Ovary (tissue), 7 donors: ENCODE measurements at regions not wholly inside any gene's neighbourhood (a gene's known extent, or its start where the extent isn't known, plus 50 kb on each side); places are given as distances from the start of the nearest gene placed in this dataset.
"Not testable (repeated sequence)": the region's sequence is repeated elsewhere in the genome, so short reads cannot be mapped to it uniquely, and the experiment has no call there.

Source experiments
- DNase-seq, 5 donors: peaks; one replicate each; pipeline ENCODE4 v3.0.0-alpha.2; 2019 to 2020
- H3K27ac ChIP-seq, 2 donors: fragments of 200-600 bp; one replicate each; pipeline versions ENCODE4 v1.5.1 to v1.8.0; 2019 to 2022
- H3K27me3 ChIP-seq: fragments of 200-600 bp; one replicate; pipeline ENCODE4 v1.8.0; 2022
- H3K36me3 ChIP-seq: fragments of 200-600 bp; sonication (generic); one replicate; pipeline ENCODE4 v1.5.1; 2019
- H3K4me1 ChIP-seq: one replicate; pipeline ENCODE4 v1.8.1; 2013; ENCODE audit warnings: mild to moderate bottlenecking, moderate library complexity; ENCODE audit not compliant: insufficient read depth
- H3K4me3 ChIP-seq: fragments of 200-600 bp; sonication (generic); one replicate; pipeline ENCODE4 v1.5.1; 2017
- H3K9me3 ChIP-seq, 2 donors: fragments of 200-600 bp in 1 of 2; sonication (generic) in 1 of 2; one replicate each; pipeline versions ENCODE4 v1.5.1 to v1.8.1; 2013 to 2019; ENCODE audit warnings: mild to moderate bottlenecking in 1 of 2, moderate library complexity in 1 of 2
- CTCF ChIP-seq, 3 donors: fragments of 450-650 bp in 2 of 3; fragments of 200-600 bp in 1 of 3; IDR thresholded peaks; one replicate each; pipeline versions ENCODE4 v1.5.1 to v1.8.0; 2016 to 2022; ENCODE audit warnings: antibody characterized with exemption in 3 of 3, mild to moderate bottlenecking in 1 of 3
- EP300 ChIP-seq: sonication (generic); formaldehyde crosslinking; IDR thresholded peaks from one replicate; pipeline ENCODE4 v1.6.1; 2017; ENCODE audit warnings: antibody characterized with exemption
- POLR2A ChIP-seq: fragments of 450-650 bp; IDR thresholded peaks from one replicate; pipeline ENCODE4 v1.6.1; 2017; ENCODE audit warnings: antibody characterized with exemption, mild to moderate bottlenecking, moderate library complexity
- WGBS, 3 donors: extraction: QIAGEN DNeasy Blood & Tissue Kit in 1 of 3; methylation state at CpG; one replicate each; pipeline versions ENCODE4 v1.1.5 to v1.1.7; 2013 to 2017; 5-methylcytosine and 5-hydroxymethylcytosine counted together
- intact Hi-C, 4 donors: fragments of 100-400 bp; cut with DNase I; formaldehyde crosslinking; loops; one replicate each; pipeline versions ENCODE4 v1.11.0 to v1.15.1; 2022 to 2023
- donor health status: DM: no; HTN: no; CAD: no; lungs with moderate emphysema.
- donor health status: DM: no; HTN: no; CAD: no.
- donor health status: Bipolar disorder and iron deficiency.
- donor health status: DM: no; HTN: no; CAD: no.
- donor health status: DM: yes; HTN: yes; CAD: no.

- DNase-seq, result no peak
- no peak for TF ChIP-seq POLR2A
- no peak for TF ChIP-seq EP300
- TF ChIP-seq CTCF (IDR thresholded peaks at IDR 0.05), result no peak
- no peak overlapping the region for H3K27ac ChIP-seq
- WGBS, 3 donors, result 73 to 79% (median 78%) methylated on average over 3 of the region's 3 CpGs
- no peak overlapping the region for H3K4me3 ChIP-seq
- no peaks in the 10 kb centered on the region for H3K9me3 ChIP-seq
- no peaks in the 10 kb centered on the region for H3K27me3 ChIP-seq
- H3K4me1 ChIP-seq, result no peaks in the 10 kb centered on the region
- intact Hi-C loops, result no loop called here
- no peaks in the 10 kb centered on the region for H3K36me3 ChIP-seq
These were observed 951.2 kb upstream of the DIAPH2 start for GRCh38 chrX:95733426-95733825.

- H3K4me1 ChIP-seq, result no peaks in the 10 kb centered on the region
- WGBS, 3 donors, result 64 to 82% (median 79%) methylated on average over 3 of the region's 3 CpGs
- H3K4me3 ChIP-seq, result no peak overlapping the region
- H3K36me3 ChIP-seq, result no peaks in the 10 kb centered on the region
- no peak for TF ChIP-seq EP300
- no peak for TF ChIP-seq CTCF (IDR thresholded peaks at IDR 0.05)
- TF ChIP-seq POLR2A, result no peak
- intact Hi-C loops, result no loop called here
- no peak for DNase-seq
- no peaks in the 10 kb centered on the region for H3K27me3 ChIP-seq
- H3K27ac ChIP-seq, result no peak overlapping the region
- H3K9me3 ChIP-seq, result no peaks in the 10 kb centered on the region
These were observed 930.2 kb upstream of the DIAPH2 start for GRCh38 chrX:95754411-95754810.

GRCh38 chrX:95760356-95760755, 924.3 kb upstream of the DIAPH2 start:
- Histone ChIP-seq H3K4me3 (no peak overlapping the region), H3K4me1 (no peaks in the 10 kb centered on the region), H3K27ac (no peak overlapping the region), H3K27me3 (no peaks in the 10 kb centered on the region), H3K36me3 (no peaks in the 10 kb centered on the region), H3K9me3 (no peaks in the 10 kb centered on the region)
- DNase-seq, result no peak
- TF ChIP-seq POLR2A, result no peak
- TF ChIP-seq CTCF (IDR thresholded peaks at IDR 0.05), result no peak
- TF ChIP-seq EP300, result no peak
- WGBS, 3 donors, result 60 to 70% (median 62%) methylated on average over 3 of the region's 3 CpGs
- intact Hi-C loops, result no loop called here

- no peak overlapping the region for H3K27ac ChIP-seq
- no peaks in the 10 kb centered on the region for H3K36me3 ChIP-seq
- H3K4me3 ChIP-seq, result no peak overlapping the region
- no peaks in the 10 kb centered on the region for H3K27me3 ChIP-seq
- H3K4me1 ChIP-seq, result no peaks in the 10 kb centered on the region
- no peak for DNase-seq
- 41 to 65% (median 52%) methylated on average over 1 of the region's 1 CpG for WGBS, 3 donors
- intact Hi-C loops, result no loop called here
- no peaks in the 10 kb centered on the region for H3K9me3 ChIP-seq
- no peak for TF ChIP-seq CTCF (IDR thresholded peaks at IDR 0.05)
- TF ChIP-seq EP300, result no peak
- no peak for TF ChIP-seq POLR2A
These were observed 921.9 kb upstream of the DIAPH2 start for GRCh38 chrX:95762716-95763115.

GRCh38 chrX:95764972-95765451, 919.6 kb upstream of the DIAPH2 start:
- Histone ChIP-seq H3K27ac (no peak overlapping the region), H3K9me3 (no peaks in the 10 kb centered on the region), H3K36me3 (no peaks in the 10 kb centered on the region), H3K4me1 (no peaks in the 10 kb centered on the region), H3K4me3 (no peak overlapping the region), H3K27me3 (no peaks in the 10 kb centered on the region)
- peak in 1 of 5 donors; percentile 32 for DNase-seq
- 16 to 28% (median 19%) methylated on average over 3 of the region's 3 CpGs for WGBS, 3 donors
- intact Hi-C loops, result no loop called here
- TF ChIP-seq CTCF (IDR thresholded peaks at IDR 0.05) (peak in 1 of 3 donors; percentile 31), POLR2A (no peak)

GRCh38 chrX:95771198-95771597, 913.4 kb upstream of the DIAPH2 start:
- H3K9me3 ChIP-seq, H3K4me3 ChIP-seq, DNase-seq, H3K4me1 ChIP-seq, intact Hi-C loops, H3K36me3 ChIP-seq, H3K27me3 ChIP-seq, H3K27ac ChIP-seq: not testable (repeated sequence)
- 83 to 90% (median 84%) methylated on average over 6 of the region's 6 CpGs for WGBS, 3 donors
